ENCODE measurements at regions not wholly inside any gene's neighbourhood (a gene's known extent, or its start where the extent isn't known, plus 50 kb on each side); places are given as distances from the start of the nearest gene placed in this dataset.

- TF ChIP-seq CTCF (conservative IDR thresholded peaks at IDR 0.05) (no peak), EZH2 (IDR thresholded peaks at IDR 0.05; ENCODE audit: low read depth) (no peak)
These were observed 596.0 kb upstream of the SLIT2 start for GRCh38 chr4:19655666-19656065.

All from PC-9 (cell line).